ENCODE measurements at regions not wholly inside any gene's neighbourhood (a gene's known extent, or its start where the extent isn't known, plus 50 kb on each side); places are given as distances from the start of the nearest gene placed in this dataset.

DNA sequence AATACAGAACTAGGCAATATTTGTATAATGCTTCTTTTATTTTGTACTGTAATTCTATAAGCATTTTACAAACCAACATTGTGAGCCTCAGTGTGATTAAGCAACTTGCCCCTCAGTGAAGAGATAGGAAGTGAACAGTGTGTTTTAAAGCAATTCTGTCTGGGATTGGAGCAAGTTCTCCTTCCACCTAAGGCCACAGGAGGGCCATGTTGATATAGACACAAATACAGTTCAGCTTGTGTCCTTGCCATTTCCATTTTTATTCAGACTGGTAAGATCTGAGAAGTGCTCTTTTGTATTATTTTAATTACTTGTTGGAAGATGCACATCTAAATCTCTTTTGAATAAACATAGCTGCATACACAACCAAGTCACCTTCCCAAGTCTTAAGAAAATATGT is 416.3 kb upstream of the COBL start:
- DNase-seq: no peak
- Histone ChIP-seq H3K4me1 (ENCODE audit: control extremely low read depth in 1 of 4, control insufficient read depth in 4 of 4, insufficient read depth in 4 of 4, low read length in 3 of 4) (no peaks in the 10 kb centered on the region), H3K36me3 (ENCODE audit: control insufficient read depth in 4 of 4, insufficient read depth in 4 of 4, low read length in 3 of 4) (no peaks in the 10 kb centered on the region), H3K27ac (ENCODE audit: insufficient read depth in 1 of 2, low read depth in 1 of 2, low read length in 2 of 2, poor library complexity in 1 of 2, severe bottlenecking in 2 of 2) (no peak overlapping the region), H3K27me3 (replicated peaks in 2 of 5; ENCODE audit: control insufficient read depth in 4 of 5, insufficient read depth in 5 of 5, low read length in 4 of 5) (no peaks in the 10 kb centered on the region), H3K9me3 (ENCODE audit: control extremely low read depth in 1 of 5, control insufficient read depth in 4 of 5, insufficient read depth in 2 of 5, low read depth in 1 of 5, low read length in 4 of 5) (peaks cover 0 to 4% (median 0%) of the 10 kb centered on the region in 5 experiments), H3K4me3 (ENCODE audit: control insufficient read depth in 1 of 7, extremely low read depth in 1 of 7, insufficient read depth in 4 of 7, low read depth in 2 of 7, low read length in 6 of 7) (no peak overlapping the region)
- CTCF ChIA-PET: no interaction called here
- POLR2A ChIA-PET: no interaction called here

DNA sequence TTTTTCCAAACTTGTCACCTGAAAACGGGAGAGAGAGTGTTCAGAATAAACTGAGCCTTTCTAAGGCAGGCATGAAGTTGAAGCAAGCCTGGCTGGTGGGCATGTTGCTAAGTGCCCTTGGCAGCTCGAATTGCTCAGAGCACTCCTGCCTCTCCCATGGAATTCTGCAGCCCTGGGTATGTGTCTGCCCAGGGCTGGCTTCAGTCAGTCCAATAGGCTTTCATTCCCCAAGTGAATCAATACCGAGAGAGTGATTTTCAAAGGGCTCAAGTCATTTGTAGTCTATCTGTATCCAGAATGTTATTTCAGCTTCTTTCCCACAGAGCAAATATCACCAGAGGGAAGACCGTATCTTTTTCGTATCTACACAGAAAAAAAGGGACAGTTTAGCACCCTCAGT is 415.5 kb upstream of the COBL start:
- no peaks in the 10 kb centered on the region for H3K4me1 ChIP-seq (ENCODE audit: control extremely low read depth in 1 of 4, control insufficient read depth in 4 of 4, insufficient read depth in 4 of 4, low read length in 3 of 4)
- ChIA-PET POLR2A (no interaction called here), CTCF (no interaction called here)
- peaks cover 0 to 4% (median 0%) of the 10 kb centered on the region in 5 experiments for H3K9me3 ChIP-seq (ENCODE audit: control extremely low read depth in 1 of 5, control insufficient read depth in 4 of 5, insufficient read depth in 2 of 5, low read depth in 1 of 5, low read length in 4 of 5)
- H3K27me3 ChIP-seq (replicated peaks in 2 of 5; ENCODE audit: control insufficient read depth in 4 of 5, insufficient read depth in 5 of 5, low read length in 4 of 5): no peaks in the 10 kb centered on the region
- DNase-seq: no peak
- H3K4me3 ChIP-seq (ENCODE audit: control insufficient read depth in 1 of 7, extremely low read depth in 1 of 7, insufficient read depth in 4 of 7, low read depth in 2 of 7, low read length in 6 of 7): no peak overlapping the region
- no peaks in the 10 kb centered on the region for H3K36me3 ChIP-seq (ENCODE audit: control insufficient read depth in 4 of 4, insufficient read depth in 4 of 4, low read length in 3 of 4)
- WGBS (ENCODE audit: insufficient coverage): 33% methylated on average over 1 of the region's 5 CpGs
- H3K27ac ChIP-seq (ENCODE audit: insufficient read depth in 1 of 2, low read depth in 1 of 2, low read length in 2 of 2, poor library complexity in 1 of 2, severe bottlenecking in 2 of 2): no peak overlapping the region

DNA sequence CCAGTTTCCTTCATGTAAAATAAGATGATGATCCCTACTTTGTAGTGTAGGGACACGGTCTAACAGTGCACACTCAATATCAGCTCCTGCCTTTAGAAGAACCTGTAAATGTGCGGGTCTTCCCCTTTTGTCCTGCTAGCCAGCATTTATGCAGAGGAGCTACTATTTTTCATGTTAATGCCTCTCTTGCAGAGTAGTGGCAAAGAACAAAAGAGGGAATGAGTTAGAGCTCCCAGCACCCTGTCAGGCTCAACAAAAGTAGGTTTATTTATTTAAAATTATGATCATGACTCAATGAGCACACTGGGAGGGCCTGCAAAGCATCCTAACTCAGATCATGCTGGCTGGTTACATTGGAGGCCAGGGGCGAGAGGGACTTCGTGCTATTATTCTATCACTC is 414.5 kb upstream of the COBL start:
- H3K36me3 ChIP-seq (ENCODE audit: control insufficient read depth in 4 of 4, insufficient read depth in 4 of 4, low read length in 3 of 4): no peaks in the 10 kb centered on the region
- WGBS (ENCODE audit: insufficient coverage): 71% methylated on average over 1 of the region's 4 CpGs
- ChIA-PET POLR2A (no interaction called here), CTCF (no interaction called here)
- DNase-seq: no peak
- no peak overlapping the region for H3K4me3 ChIP-seq (ENCODE audit: control insufficient read depth in 1 of 7, extremely low read depth in 1 of 7, insufficient read depth in 4 of 7, low read depth in 2 of 7, low read length in 6 of 7)
- H3K4me1 ChIP-seq (ENCODE audit: control extremely low read depth in 1 of 4, control insufficient read depth in 4 of 4, insufficient read depth in 4 of 4, low read length in 3 of 4): no peaks in the 10 kb centered on the region
- H3K27ac ChIP-seq (ENCODE audit: insufficient read depth in 1 of 2, low read depth in 1 of 2, low read length in 2 of 2, poor library complexity in 1 of 2, severe bottlenecking in 2 of 2): no peak overlapping the region
- H3K27me3 ChIP-seq (replicated peaks in 2 of 5; ENCODE audit: control insufficient read depth in 4 of 5, insufficient read depth in 5 of 5, low read length in 4 of 5): no peaks in the 10 kb centered on the region
- peaks cover 0 to 4% (median 0%) of the 10 kb centered on the region in 5 experiments for H3K9me3 ChIP-seq (ENCODE audit: control extremely low read depth in 1 of 5, control insufficient read depth in 4 of 5, insufficient read depth in 2 of 5, low read depth in 1 of 5, low read length in 4 of 5)

DNA sequence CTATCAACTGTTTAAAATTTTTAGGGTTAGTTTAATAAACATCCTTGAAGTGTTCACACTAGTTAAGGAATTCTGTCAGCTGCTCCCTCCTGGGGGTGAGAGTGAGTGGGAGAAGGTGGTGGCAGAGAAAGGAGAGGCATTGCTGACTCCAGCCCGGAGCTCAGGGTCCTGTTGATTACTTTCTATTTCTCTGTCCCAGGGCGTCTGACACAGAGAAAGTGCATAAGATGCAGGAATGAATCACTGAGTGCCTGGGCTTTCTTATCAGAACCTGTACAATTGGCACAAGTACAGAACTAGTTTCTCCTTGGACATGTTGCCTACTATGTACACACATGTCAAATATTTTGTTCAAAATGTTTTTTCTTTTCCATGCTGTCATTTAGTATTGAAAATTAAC is 410.8 kb upstream of the COBL start:
- DNase-seq: no peak
- WGBS (ENCODE audit: insufficient coverage): 95% methylated on average over 2 of the region's 2 CpGs
- no peak overlapping the region for H3K27ac ChIP-seq (ENCODE audit: insufficient read depth in 1 of 2, low read depth in 1 of 2, low read length in 2 of 2, poor library complexity in 1 of 2, severe bottlenecking in 2 of 2)
- ChIA-PET CTCF (no interaction called here), POLR2A (no interaction called here)
- H3K27me3 ChIP-seq (replicated peaks in 2 of 5; ENCODE audit: control insufficient read depth in 4 of 5, insufficient read depth in 5 of 5, low read length in 4 of 5): no peaks in the 10 kb centered on the region
- no peaks in the 10 kb centered on the region for H3K36me3 ChIP-seq (ENCODE audit: control insufficient read depth in 4 of 4, insufficient read depth in 4 of 4, low read length in 3 of 4)
- H3K4me1 ChIP-seq (ENCODE audit: control extremely low read depth in 1 of 4, control insufficient read depth in 4 of 4, insufficient read depth in 4 of 4, low read length in 3 of 4): no peaks in the 10 kb centered on the region
- H3K4me3 ChIP-seq (ENCODE audit: control insufficient read depth in 1 of 7, extremely low read depth in 1 of 7, insufficient read depth in 4 of 7, low read depth in 2 of 7, low read length in 6 of 7): no peak overlapping the region
- H3K9me3 ChIP-seq (ENCODE audit: control extremely low read depth in 1 of 5, control insufficient read depth in 4 of 5, insufficient read depth in 2 of 5, low read depth in 1 of 5, low read length in 4 of 5): peaks cover 0 to 5% (median under 1%) of the 10 kb centered on the region in 5 experiments

DNA sequence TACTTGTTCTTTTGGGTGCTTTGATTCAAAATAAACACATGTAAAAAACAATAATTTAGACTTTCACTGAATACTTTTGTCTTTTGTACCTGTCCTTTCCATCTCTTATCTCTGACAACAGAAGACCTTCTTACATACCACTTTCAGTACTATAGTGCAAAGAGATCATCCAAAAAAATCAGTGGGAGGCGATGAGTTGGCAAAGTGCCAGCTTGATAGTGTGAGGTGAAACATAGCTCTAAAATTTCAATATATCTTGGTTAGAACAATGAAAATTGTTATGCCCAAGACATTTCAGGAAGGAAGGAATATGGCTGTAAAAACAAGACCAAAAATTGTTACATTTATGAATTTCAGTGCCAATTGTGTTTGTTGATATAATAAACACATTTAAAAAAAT is 390.2 kb upstream of the COBL start:
- Histone ChIP-seq H3K4me3 (ENCODE audit: control insufficient read depth in 1 of 7, extremely low read depth in 1 of 7, insufficient read depth in 4 of 7, low read depth in 2 of 7, low read length in 6 of 7) (no peak overlapping the region), H3K27me3 (replicated peaks in 2 of 5; ENCODE audit: control insufficient read depth in 4 of 5, insufficient read depth in 5 of 5, low read length in 4 of 5) (no peaks in the 10 kb centered on the region), H3K9me3 (ENCODE audit: control extremely low read depth in 1 of 5, control insufficient read depth in 4 of 5, insufficient read depth in 2 of 5, low read depth in 1 of 5, low read length in 4 of 5) (peaks cover 0 to 2% (median 1%) of the 10 kb centered on the region in 5 experiments), H3K4me1 (ENCODE audit: control extremely low read depth in 1 of 4, control insufficient read depth in 4 of 4, insufficient read depth in 4 of 4, low read length in 3 of 4) (no peaks in the 10 kb centered on the region), H3K27ac (ENCODE audit: insufficient read depth in 1 of 2, low read depth in 1 of 2, low read length in 2 of 2, poor library complexity in 1 of 2, severe bottlenecking in 2 of 2) (no peak overlapping the region), H3K36me3 (ENCODE audit: control insufficient read depth in 4 of 4, insufficient read depth in 4 of 4, low read length in 3 of 4) (no peaks in the 10 kb centered on the region)
- CTCF ChIA-PET: no interaction called here
- no CpG with 5 or more reads among the region's 1 CpG for WGBS (ENCODE audit: insufficient coverage)
- DNase-seq: no peak
- POLR2A ChIA-PET: no interaction called here

DNA sequence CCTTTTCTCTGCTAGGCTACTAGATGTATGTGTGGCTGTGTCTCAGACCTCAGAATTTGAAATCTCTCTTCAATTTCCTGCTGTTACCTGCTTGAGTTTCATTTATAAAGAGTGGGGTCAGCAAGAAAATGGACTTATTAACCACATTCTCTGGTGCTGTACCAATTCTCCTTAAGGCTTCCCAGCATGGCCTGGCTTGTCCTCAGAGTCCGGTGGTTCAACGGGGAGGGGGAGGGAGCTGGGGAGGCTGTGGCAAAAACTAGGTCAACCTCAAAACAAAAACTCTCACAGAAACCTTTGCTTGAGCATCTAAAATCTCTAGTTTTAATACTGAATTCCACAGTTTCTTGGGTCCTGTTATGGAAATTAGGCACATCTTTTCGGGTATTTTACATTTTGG is 389.1 kb upstream of the COBL start:
- Histone ChIP-seq H3K27me3 (replicated peaks in 2 of 5; ENCODE audit: control insufficient read depth in 4 of 5, insufficient read depth in 5 of 5, low read length in 4 of 5) (no peaks in the 10 kb centered on the region), H3K27ac (ENCODE audit: insufficient read depth in 1 of 2, low read depth in 1 of 2, low read length in 2 of 2, poor library complexity in 1 of 2, severe bottlenecking in 2 of 2) (no peak overlapping the region), H3K9me3 (ENCODE audit: control extremely low read depth in 1 of 5, control insufficient read depth in 4 of 5, insufficient read depth in 2 of 5, low read depth in 1 of 5, low read length in 4 of 5) (peaks cover 0 to 2% (median 2%) of the 10 kb centered on the region in 5 experiments), H3K36me3 (ENCODE audit: control insufficient read depth in 4 of 4, insufficient read depth in 4 of 4, low read length in 3 of 4) (no peaks in the 10 kb centered on the region), H3K4me3 (ENCODE audit: control insufficient read depth in 1 of 7, extremely low read depth in 1 of 7, insufficient read depth in 4 of 7, low read depth in 2 of 7, low read length in 6 of 7) (no peak overlapping the region), H3K4me1 (ENCODE audit: control extremely low read depth in 1 of 4, control insufficient read depth in 4 of 4, insufficient read depth in 4 of 4, low read length in 3 of 4) (no peaks in the 10 kb centered on the region)
- 83% methylated on average over 2 of the region's 3 CpGs for WGBS (ENCODE audit: insufficient coverage)
- CTCF ChIA-PET: no interaction called here
- POLR2A ChIA-PET: no interaction called here
- no peak for DNase-seq

DNA sequence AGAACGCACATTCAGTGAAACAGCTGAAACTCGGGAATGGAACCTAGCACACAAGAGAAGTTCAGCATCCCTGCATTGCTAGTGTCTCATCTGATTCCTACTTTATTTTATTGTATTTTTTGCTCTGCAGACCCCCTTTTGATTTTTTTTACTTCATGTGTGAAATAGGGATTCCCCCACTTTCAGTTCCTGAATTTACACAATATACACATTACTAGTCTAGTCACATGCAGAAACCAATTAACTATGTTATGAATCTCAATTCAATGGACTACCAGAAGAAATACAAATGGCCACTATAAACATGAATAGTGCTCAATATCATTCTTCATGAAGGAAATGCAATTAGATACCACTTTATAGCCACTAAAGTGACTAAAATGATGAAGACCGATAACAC is 386.1 kb upstream of the COBL start:
- CTCF ChIA-PET: interaction anchor here (1.4 kb wide), 1 partner anchor 10 kb away, joined by 3 read pairs; no protein-coding TSS in a partner anchor
- no peaks in the 10 kb centered on the region for H3K4me1 ChIP-seq (ENCODE audit: control extremely low read depth in 1 of 4, control insufficient read depth in 4 of 4, insufficient read depth in 4 of 4, low read length in 3 of 4)
- DNase-seq: no peak
- no peaks in the 10 kb centered on the region for H3K36me3 ChIP-seq (ENCODE audit: control insufficient read depth in 4 of 4, insufficient read depth in 4 of 4, low read length in 3 of 4)
- H3K4me3 ChIP-seq (ENCODE audit: control insufficient read depth in 1 of 7, extremely low read depth in 1 of 7, insufficient read depth in 4 of 7, low read depth in 2 of 7, low read length in 6 of 7): no peak overlapping the region
- H3K27ac ChIP-seq (ENCODE audit: insufficient read depth in 1 of 2, low read depth in 1 of 2, low read length in 2 of 2, poor library complexity in 1 of 2, severe bottlenecking in 2 of 2): no peak overlapping the region
- H3K9me3 ChIP-seq (ENCODE audit: control extremely low read depth in 1 of 5, control insufficient read depth in 4 of 5, insufficient read depth in 2 of 5, low read depth in 1 of 5, low read length in 4 of 5): peaks cover 0 to 5% (median 2%) of the 10 kb centered on the region in 5 experiments
- no peaks in the 10 kb centered on the region for H3K27me3 ChIP-seq (replicated peaks in 2 of 5; ENCODE audit: control insufficient read depth in 4 of 5, insufficient read depth in 5 of 5, low read length in 4 of 5)
- POLR2A ChIA-PET: no interaction called here
- WGBS (ENCODE audit: insufficient coverage): 100% methylated on average over 1 of the region's 3 CpGs
